ENCODE measurements at regions not wholly inside any gene's neighbourhood (a gene's known extent, or its start where the extent isn't known, plus 50 kb on each side); places are given as distances from the start of the nearest gene placed in this dataset.

GRCh38 chr3:168457954-168458539 is 362.3 kb upstream of the GOLIM4 start:
- intact Hi-C loops (cut with micrococcal nuclease) = no loop called here
- DNase-seq = no peak
- no peak for ATAC-seq

- intact Hi-C loops (cut with micrococcal nuclease) = no loop called here
- DNase-seq = no peak
- ATAC-seq = no peak
Observed at GRCh38 chr3:168455814-168456213, 360.1 kb upstream of the GOLIM4 start.

GRCh38 chr3:168453623-168454022 is 357.9 kb upstream of the GOLIM4 start:
- ATAC-seq (no peak), DNase-seq (no peak)
- intact Hi-C loops (cut with micrococcal nuclease) = no loop called here

GRCh38 chr3:168443965-168444364 is 348.2 kb upstream of the GOLIM4 start:
- intact Hi-C loops (cut with micrococcal nuclease) = no loop called here
- DNase-seq = no peak
- no peak for ATAC-seq

- intact Hi-C loops (cut with micrococcal nuclease) = no loop called here
- DNase-seq = no peak
- no peak for ATAC-seq
Observed at GRCh38 chr3:168442502-168442901, 346.8 kb upstream of the GOLIM4 start.

GRCh38 chr3:168436245-168436724 is 340.6 kb upstream of the GOLIM4 start:
- ATAC-seq = no peak
- no peak for DNase-seq
- intact Hi-C loops (cut with micrococcal nuclease) = no loop called here

- intact Hi-C loops (cut with micrococcal nuclease) = no loop called here
- ATAC-seq (no peak), DNase-seq (no peak)
Observed at GRCh38 chr3:168431491-168431890, 335.8 kb upstream of the GOLIM4 start.

GRCh38 chr3:168427835-168428475 is 332.2 kb upstream of the GOLIM4 start:
- no peak for ATAC-seq
- intact Hi-C loops (cut with micrococcal nuclease) = no loop called here
- no peak for DNase-seq

GRCh38 chr3:168427156-168427555 is 331.4 kb upstream of the GOLIM4 start:
- DNase-seq (no peak), ATAC-seq (no peak)
- intact Hi-C loops (cut with micrococcal nuclease) = no loop called here

GRCh38 chr3:168425936-168426595 is 330.3 kb upstream of the GOLIM4 start:
- intact Hi-C loops (cut with micrococcal nuclease) = no loop called here
- ATAC-seq = no peak
- no peak for DNase-seq

GRCh38 chr3:168424059-168424734 is 328.5 kb upstream of the GOLIM4 start:
- intact Hi-C loops (cut with micrococcal nuclease) = no loop called here
- ATAC-seq (no peak), DNase-seq (no peak)

GRCh38 chr3:168422843-168423242 is 327.1 kb upstream of the GOLIM4 start:
- DNase-seq (no peak), ATAC-seq (no peak)
- intact Hi-C loops (cut with micrococcal nuclease) = no loop called here

- intact Hi-C loops (cut with micrococcal nuclease) = no loop called here
- ATAC-seq = no peak
Observed at GRCh38 chr3:168419091-168419490, 323.4 kb upstream of the GOLIM4 start.

GRCh38 chr3:168417016-168417415 is 321.3 kb upstream of the GOLIM4 start:
- peak; percentile 58 for ATAC-seq
- DNase-seq = no peak
- intact Hi-C loops (cut with micrococcal nuclease) = no loop called here

More at GRCh38 chr3:168419091-168419490, 323.4 kb upstream of the GOLIM4 start:
- DNase-seq = no peak

- DNase-seq (no peak), ATAC-seq (no peak)
- intact Hi-C loops (cut with micrococcal nuclease) = no loop called here
Observed at GRCh38 chr3:168416446-168416845, 320.7 kb upstream of the GOLIM4 start.

GRCh38 chr3:168414149-168414548 is 318.4 kb upstream of the GOLIM4 start:
- ATAC-seq (no peak), DNase-seq (no peak)
- intact Hi-C loops (cut with micrococcal nuclease) = no loop called here

GRCh38 chr3:168407381-168407780 is 311.7 kb upstream of the GOLIM4 start:
- intact Hi-C loops (cut with micrococcal nuclease) = no loop called here
- DNase-seq = no peak
- ATAC-seq = no peak

- DNase-seq (no peak), ATAC-seq (no peak)
- intact Hi-C loops (cut with micrococcal nuclease) = no loop called here
Observed at GRCh38 chr3:168405288-168405687, 309.6 kb upstream of the GOLIM4 start.

- intact Hi-C loops (cut with micrococcal nuclease) = no loop called here
- DNase-seq (no peak), ATAC-seq (no peak)
Observed at GRCh38 chr3:168398371-168399025, 302.8 kb upstream of the GOLIM4 start.

- DNase-seq (no peak), ATAC-seq (no peak)
- intact Hi-C loops (cut with micrococcal nuclease) = no loop called here
Observed at GRCh38 chr3:168396861-168397260, 301.1 kb upstream of the GOLIM4 start.

Measured in left ventricle myocardium superior (tissue), 1 donor.